Body of pancreas (tissue), 4 donors: ENCODE measurements at regions not wholly inside any gene's neighbourhood (a gene's known extent, or its start where the extent isn't known, plus 50 kb on each side); places are given as distances from the start of the nearest gene placed in this dataset.

Experiments used
- POLR2A ChIP-seq, 3 donors: fragments of 450-650 bp; IDR thresholded peaks; one replicate each; pipeline ENCODE4 v1.6.1; 2016; ENCODE audit warnings: antibody characterized with exemption in 3 of 3, mild to moderate bottlenecking in 2 of 3
- TF ChIP-seq, protein P1 (sequence below), 7 experiments: fragments of 450-650 bp in 4 of 7; fragments of 200-600 bp in 3 of 7; sonication (generic) in 3 of 7; IDR thresholded peaks; one replicate each; pipeline ENCODE4 v1.5.1; 2016 to 2019; ENCODE audit warnings: antibody characterized with exemption in 7 of 7

DNA sequence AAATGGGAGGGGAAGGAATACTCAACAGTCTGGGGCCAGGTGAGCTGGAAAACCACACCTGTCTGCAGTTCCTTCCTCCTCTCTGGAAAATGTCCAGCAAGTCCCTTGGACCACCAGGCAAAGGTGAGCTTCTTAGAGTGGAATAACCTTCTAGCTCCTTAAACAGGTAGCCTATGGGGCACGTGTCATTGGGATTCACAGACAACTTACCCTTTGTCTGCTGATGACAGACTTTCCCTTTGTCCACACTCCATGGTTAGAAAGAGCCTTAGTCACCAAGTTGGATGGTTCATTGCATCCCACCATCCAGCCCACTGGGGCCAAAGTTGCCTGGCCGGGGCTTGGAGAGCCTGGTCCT, 98.0 kb upstream of the ITGA6 start:
- TF ChIP-seq, protein P1, sequence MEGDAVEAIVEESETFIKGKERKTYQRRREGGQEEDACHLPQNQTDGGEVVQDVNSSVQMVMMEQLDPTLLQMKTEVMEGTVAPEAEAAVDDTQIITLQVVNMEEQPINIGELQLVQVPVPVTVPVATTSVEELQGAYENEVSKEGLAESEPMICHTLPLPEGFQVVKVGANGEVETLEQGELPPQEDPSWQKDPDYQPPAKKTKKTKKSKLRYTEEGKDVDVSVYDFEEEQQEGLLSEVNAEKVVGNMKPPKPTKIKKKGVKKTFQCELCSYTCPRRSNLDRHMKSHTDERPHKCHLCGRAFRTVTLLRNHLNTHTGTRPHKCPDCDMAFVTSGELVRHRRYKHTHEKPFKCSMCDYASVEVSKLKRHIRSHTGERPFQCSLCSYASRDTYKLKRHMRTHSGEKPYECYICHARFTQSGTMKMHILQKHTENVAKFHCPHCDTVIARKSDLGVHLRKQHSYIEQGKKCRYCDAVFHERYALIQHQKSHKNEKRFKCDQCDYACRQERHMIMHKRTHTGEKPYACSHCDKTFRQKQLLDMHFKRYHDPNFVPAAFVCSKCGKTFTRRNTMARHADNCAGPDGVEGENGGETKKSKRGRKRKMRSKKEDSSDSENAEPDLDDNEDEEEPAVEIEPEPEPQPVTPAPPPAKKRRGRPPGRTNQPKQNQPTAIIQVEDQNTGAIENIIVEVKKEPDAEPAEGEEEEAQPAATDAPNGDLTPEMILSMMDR (IDR thresholded peaks at IDR 0.05): no peak
- TF ChIP-seq POLR2A (IDR thresholded peaks at IDR 0.05): no peak
